NT2/D1 (cell line): ENCODE measurements at regions not wholly inside any gene's neighbourhood (a gene's known extent, or its start where the extent isn't known, plus 50 kb on each side); places are given as distances from the start of the nearest gene placed in this dataset.

Experiments used
- DNase-seq: peaks from one replicate; pipeline ENCODE4 v3.0.0-alpha.2; 2011; ENCODE audit warnings: low read depth, low spot score
- H3K27me3 ChIP-seq: 2 replicates; pipeline ENCODE4 v1.6.0; 2011; ENCODE audit warnings: mild to moderate bottlenecking; ENCODE audit not compliant: insufficient read length, insufficient read depth
- H3K36me3 ChIP-seq: 2 replicates; pipeline ENCODE4 v1.6.1; 2011; ENCODE audit warnings: mild to moderate bottlenecking, low read length, mixed read lengths; ENCODE audit not compliant: insufficient read depth, insufficient read length
- H3K4me1 ChIP-seq: 2 replicates; pipeline ENCODE4 v1.5.1; 2011; ENCODE audit not compliant: insufficient read depth, insufficient read length
- H3K4me3 ChIP-seq: 2 replicates; pipeline ENCODE4 v1.5.1; 2011; ENCODE audit warnings: low read depth; ENCODE audit not compliant: insufficient read length
- H3K9ac ChIP-seq: 2 replicates; pipeline ENCODE4 v1.6.0; 2011; ENCODE audit warnings: low read depth; ENCODE audit not compliant: insufficient read length
- H3K9me3 ChIP-seq: 2 replicates; pipeline ENCODE4 v1.5.1; 2011; ENCODE audit warnings: mild to moderate bottlenecking, low read length; ENCODE audit not compliant: insufficient read depth
- SUZ12 ChIP-seq: IDR thresholded peaks from 2 replicates; pipeline ENCODE4 v1.6.1; 2011; ENCODE audit not compliant: insufficient read length, insufficient read depth; ENCODE audit errors: extremely low read depth
- YY1 ChIP-seq: IDR thresholded peaks from 2 replicates; pipeline ENCODE4 v1.6.1; 2011; ENCODE audit not compliant: insufficient read length, insufficient read depth
- ZNF274 ChIP-seq: IDR thresholded peaks from 2 replicates; pipeline ENCODE4 v1.6.1; 2011; ENCODE audit warnings: mild to moderate bottlenecking, low read depth, low read length

GRCh38 chr6:81906041-81906440 lies 153.6 kb upstream of the TENT5A start:
- TF ChIP-seq YY1 (no peak), SUZ12 (no peak), ZNF274 (no peak)
- DNase-seq, result no peak
- Histone ChIP-seq H3K9me3 (no peaks in the 10 kb centered on the region), H3K9ac (no peak overlapping the region), H3K4me3 (no peak overlapping the region), H3K4me1 (no peaks in the 10 kb centered on the region), H3K36me3 (no peaks in the 10 kb centered on the region), H3K27me3 (no peaks in the 10 kb centered on the region)

- H3K9ac ChIP-seq, result no peak overlapping the region
- H3K36me3 ChIP-seq, result no peaks in the 10 kb centered on the region
- no peak overlapping the region for H3K4me3 ChIP-seq
- no peak for DNase-seq
- TF ChIP-seq SUZ12 (no peak), ZNF274 (no peak), YY1 (no peak)
- no peaks in the 10 kb centered on the region for H3K9me3 ChIP-seq
- H3K27me3 ChIP-seq, result no peaks in the 10 kb centered on the region
- H3K4me1 ChIP-seq, result no peaks in the 10 kb centered on the region
Observed at GRCh38 chr6:81901551-81901966, 149.1 kb upstream of the TENT5A start.

- Histone ChIP-seq H3K9ac (no peak overlapping the region), H3K27me3 (no peaks in the 10 kb centered on the region), H3K4me1 (no peaks in the 10 kb centered on the region), H3K4me3 (no peak overlapping the region), H3K36me3 (no peaks in the 10 kb centered on the region), H3K9me3 (no peaks in the 10 kb centered on the region)
- no peak for TF ChIP-seq ZNF274
- TF ChIP-seq YY1, result no peak
- TF ChIP-seq SUZ12, result no peak
- no peak for DNase-seq
Observed at GRCh38 chr6:81900616-81901015, 148.1 kb upstream of the TENT5A start.

GRCh38 chr6:81897793-81898192 lies 145.3 kb upstream of the TENT5A start:
- Histone ChIP-seq H3K9ac (no peak overlapping the region), H3K36me3 (no peaks in the 10 kb centered on the region), H3K4me1 (no peaks in the 10 kb centered on the region), H3K4me3 (no peak overlapping the region), H3K27me3 (no peaks in the 10 kb centered on the region), H3K9me3 (no peaks in the 10 kb centered on the region)
- TF ChIP-seq YY1, result no peak
- TF ChIP-seq ZNF274, result no peak
- no peak for TF ChIP-seq SUZ12
- DNase-seq, result no peak

GRCh38 chr6:81896525-81897503 lies 144.3 kb upstream of the TENT5A start:
- Histone ChIP-seq H3K36me3 (no peaks in the 10 kb centered on the region), H3K9me3 (no peaks in the 10 kb centered on the region), H3K4me3 (no peak overlapping the region), H3K9ac (no peak overlapping the region), H3K4me1 (no peaks in the 10 kb centered on the region), H3K27me3 (no peaks in the 10 kb centered on the region)
- DNase-seq, result no peak
- no peak for TF ChIP-seq YY1
- TF ChIP-seq SUZ12, result no peak
- TF ChIP-seq ZNF274, result no peak

GRCh38 chr6:81895511-81896185 lies 143.2 kb upstream of the TENT5A start:
- Histone ChIP-seq H3K9ac (no peak overlapping the region), H3K27me3 (no peaks in the 10 kb centered on the region), H3K4me3 (no peak overlapping the region), H3K9me3 (no peaks in the 10 kb centered on the region), H3K4me1 (no peaks in the 10 kb centered on the region), H3K36me3 (no peaks in the 10 kb centered on the region)
- no peak for DNase-seq
- TF ChIP-seq YY1 (no peak), ZNF274 (no peak), SUZ12 (no peak)

- Histone ChIP-seq H3K4me3 (no peak overlapping the region), H3K9me3 (no peaks in the 10 kb centered on the region), H3K27me3 (no peaks in the 10 kb centered on the region), H3K9ac (no peak overlapping the region), H3K36me3 (no peaks in the 10 kb centered on the region), H3K4me1 (no peaks in the 10 kb centered on the region)
- no peak for TF ChIP-seq ZNF274
- TF ChIP-seq SUZ12, result no peak
- TF ChIP-seq YY1, result no peak
- DNase-seq, result no peak
Observed at GRCh38 chr6:81894788-81895271, 142.3 kb upstream of the TENT5A start.
